ENCODE measurements at regions not wholly inside any gene's neighbourhood (a gene's known extent, or its start where the extent isn't known, plus 50 kb on each side); places are given as distances from the start of the nearest gene placed in this dataset.

GRCh38 chr16:73713251-73713650 lies 583.4 kb upstream of the PSMD7 start:
- no peak for DNase-seq (ENCODE audit: low spot score)
- Histone ChIP-seq H3K9me3 (no peaks in the 10 kb centered on the region), H3K4me3 (no peak overlapping the region), H3K36me3 (no peaks in the 10 kb centered on the region), H3K4me1 (no peaks in the 10 kb centered on the region), H3K27me3 (no peaks in the 10 kb centered on the region), H3K27ac (no peak overlapping the region)
- no peak for TF ChIP-seq CTCF (IDR thresholded peaks at IDR 0.05)

GRCh38 chr16:73711406-73712080 lies 585.1 kb upstream of the PSMD7 start:
- Histone ChIP-seq H3K36me3 (no peaks in the 10 kb centered on the region), H3K27me3 (no peaks in the 10 kb centered on the region), H3K4me3 (no peak overlapping the region), H3K27ac (no peak overlapping the region), H3K9me3 (no peaks in the 10 kb centered on the region), H3K4me1 (no peaks in the 10 kb centered on the region)
- no peak for DNase-seq (ENCODE audit: low spot score)
- no peak for TF ChIP-seq CTCF (IDR thresholded peaks at IDR 0.05)

GRCh38 chr16:73710526-73710925 lies 586.1 kb upstream of the PSMD7 start:
- Histone ChIP-seq H3K9me3 (no peaks in the 10 kb centered on the region), H3K27me3 (no peaks in the 10 kb centered on the region), H3K4me1 (no peaks in the 10 kb centered on the region), H3K4me3 (no peak overlapping the region), H3K27ac (no peak overlapping the region), H3K36me3 (no peaks in the 10 kb centered on the region)
- no peak for DNase-seq (ENCODE audit: low spot score)
- TF ChIP-seq CTCF (IDR thresholded peaks at IDR 0.05), result no peak

GRCh38 chr16:73707863-73708262 lies 588.8 kb upstream of the PSMD7 start:
- no peak overlapping the region for H3K27ac ChIP-seq
- DNase-seq (ENCODE audit: low spot score), result no peak
- no peak overlapping the region for H3K4me3 ChIP-seq
- H3K36me3 ChIP-seq, result no peaks in the 10 kb centered on the region
- H3K9me3 ChIP-seq, result no peaks in the 10 kb centered on the region
- no peak for TF ChIP-seq CTCF (IDR thresholded peaks at IDR 0.05)
- H3K27me3 ChIP-seq, result no peaks in the 10 kb centered on the region
- H3K4me1 ChIP-seq, result no peaks in the 10 kb centered on the region

GRCh38 chr16:73703891-73704290 lies 592.7 kb upstream of the PSMD7 start:
- Histone ChIP-seq H3K36me3 (no peaks in the 10 kb centered on the region), H3K4me3 (no peak overlapping the region), H3K27ac (no peak overlapping the region), H3K4me1 (no peaks in the 10 kb centered on the region), H3K27me3 (no peaks in the 10 kb centered on the region), H3K9me3 (no peaks in the 10 kb centered on the region)
- DNase-seq (ENCODE audit: low spot score), result no peak
- TF ChIP-seq CTCF (IDR thresholded peaks at IDR 0.05), result no peak

- Histone ChIP-seq H3K36me3 (no peaks in the 10 kb centered on the region), H3K27ac (no peak overlapping the region), H3K9me3 (no peaks in the 10 kb centered on the region), H3K27me3 (no peaks in the 10 kb centered on the region), H3K4me1 (no peaks in the 10 kb centered on the region), H3K4me3 (no peak overlapping the region)
- no peak for TF ChIP-seq CTCF (IDR thresholded peaks at IDR 0.05)
- DNase-seq (ENCODE audit: low spot score), result no peak
These were observed 599.3 kb upstream of the PSMD7 start for GRCh38 chr16:73697336-73697735.
